SK-N-MC (cell line): ENCODE measurements at regions not wholly inside any gene's neighbourhood (a gene's known extent, or its start where the extent isn't known, plus 50 kb on each side); places are given as distances from the start of the nearest gene placed in this dataset.

Source experiments
- EZH2 ChIP-seq: fragments of 200-600 bp; sonication (generic); IDR thresholded peaks from one replicate; pipeline ENCODE4 v1.6.1; 2017; ENCODE audit warnings: antibody characterized with exemption
- FOXP2 ChIP-seq: optimal IDR thresholded peaks from 2 replicates; pipeline ENCODE3; 2011; ENCODE audit warnings: mild to moderate bottlenecking, moderate library complexity; ENCODE audit not compliant: insufficient read depth; ENCODE audit errors: extremely low read length, control extremely low read depth
- POLR2AphosphoS5 ChIP-seq: IDR thresholded peaks from 2 replicates; pipeline ENCODE4 v1.6.1; 2012; ENCODE audit warnings: mild to moderate bottlenecking, low read depth, low read length, borderline replicate concordance

DNA sequence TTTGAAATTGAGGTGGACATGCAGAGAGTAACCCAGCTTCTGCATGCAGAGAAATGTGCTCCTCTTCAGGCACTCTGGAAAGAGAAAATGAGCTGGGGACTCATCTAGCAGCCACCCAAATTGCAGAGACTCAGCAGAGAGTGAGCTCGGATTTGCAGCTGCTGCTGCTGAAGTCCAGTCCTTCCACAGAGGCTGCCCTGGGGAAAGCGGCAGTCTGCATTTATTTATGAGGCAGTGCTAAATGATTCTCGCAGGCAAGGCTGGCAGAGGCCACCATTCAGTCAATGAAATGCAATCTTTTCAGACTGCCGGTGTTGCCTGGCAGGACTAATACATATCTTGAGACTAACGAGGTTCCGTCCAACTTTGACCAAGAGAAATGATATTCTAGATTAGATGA lies 404.8 kb downstream of the NLGN4X start:
- no peak for TF ChIP-seq FOXP2
- no peak for TF ChIP-seq POLR2AphosphoS5
- no peak for TF ChIP-seq EZH2
